Lower leg skin (tissue), 3 donors: ENCODE measurements at regions not wholly inside any gene's neighbourhood (a gene's known extent, or its start where the extent isn't known, plus 50 kb on each side); places are given as distances from the start of the nearest gene placed in this dataset.

ENCODE experiments used
- POLR2A ChIP-seq, 2 donors: fragments of 450-650 bp; IDR thresholded peaks; one replicate each; pipeline ENCODE4 v1.6.1; 2016 to 2017; ENCODE audit warnings: antibody characterized with exemption in 2 of 2, mild to moderate bottlenecking in 1 of 2, moderate library complexity in 1 of 2
- TF ChIP-seq, protein P1 (sequence below), 3 donors: fragments of 450-650 bp; IDR thresholded peaks; one replicate each; pipeline ENCODE4 v1.5.1; 2016; ENCODE audit warnings: antibody characterized with exemption in 3 of 3, mild to moderate bottlenecking in 3 of 3, moderate library complexity in 2 of 3

DNA sequence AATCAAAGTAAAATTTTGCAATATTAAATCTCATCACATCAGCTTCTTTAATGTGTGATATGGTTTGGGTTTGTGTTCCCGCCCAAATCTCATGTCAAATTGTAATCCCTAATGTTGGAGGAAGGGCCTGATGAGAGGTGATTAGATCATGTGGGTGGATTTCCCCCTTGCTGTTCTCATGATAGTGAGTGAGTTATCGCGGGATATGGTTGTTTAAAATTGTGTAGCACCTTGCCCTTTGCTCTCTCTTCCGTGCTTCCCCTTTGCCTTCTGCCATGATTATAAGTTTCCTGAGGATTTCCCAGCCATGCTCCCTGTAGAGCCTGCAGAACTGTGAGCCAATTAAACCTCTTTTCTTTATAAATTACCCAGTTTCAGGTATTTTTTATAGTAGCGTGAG lies 131.9 kb downstream of the ZNF326 start:
- TF ChIP-seq, protein P1, sequence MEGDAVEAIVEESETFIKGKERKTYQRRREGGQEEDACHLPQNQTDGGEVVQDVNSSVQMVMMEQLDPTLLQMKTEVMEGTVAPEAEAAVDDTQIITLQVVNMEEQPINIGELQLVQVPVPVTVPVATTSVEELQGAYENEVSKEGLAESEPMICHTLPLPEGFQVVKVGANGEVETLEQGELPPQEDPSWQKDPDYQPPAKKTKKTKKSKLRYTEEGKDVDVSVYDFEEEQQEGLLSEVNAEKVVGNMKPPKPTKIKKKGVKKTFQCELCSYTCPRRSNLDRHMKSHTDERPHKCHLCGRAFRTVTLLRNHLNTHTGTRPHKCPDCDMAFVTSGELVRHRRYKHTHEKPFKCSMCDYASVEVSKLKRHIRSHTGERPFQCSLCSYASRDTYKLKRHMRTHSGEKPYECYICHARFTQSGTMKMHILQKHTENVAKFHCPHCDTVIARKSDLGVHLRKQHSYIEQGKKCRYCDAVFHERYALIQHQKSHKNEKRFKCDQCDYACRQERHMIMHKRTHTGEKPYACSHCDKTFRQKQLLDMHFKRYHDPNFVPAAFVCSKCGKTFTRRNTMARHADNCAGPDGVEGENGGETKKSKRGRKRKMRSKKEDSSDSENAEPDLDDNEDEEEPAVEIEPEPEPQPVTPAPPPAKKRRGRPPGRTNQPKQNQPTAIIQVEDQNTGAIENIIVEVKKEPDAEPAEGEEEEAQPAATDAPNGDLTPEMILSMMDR (IDR thresholded peaks at IDR 0.05), result no peak
- no peak for TF ChIP-seq POLR2A (IDR thresholded peaks at IDR 0.05)
